Lung (tissue), 11 donors: ENCODE measurements at regions not wholly inside any gene's neighbourhood (a gene's known extent, or its start where the extent isn't known, plus 50 kb on each side); places are given as distances from the start of the nearest gene placed in this dataset.

ENCODE experiments used
- ATAC-seq: fragments of 200-7000 bp; cut with Tn5 transposase; one replicate; pipeline ENCODE4 v1.9.1; 2020; ENCODE audit warnings: moderate number of reproducible peaks; ENCODE audit not compliant: insufficient read depth, low FRiP score
- DNase-seq, 3 donors: peaks; one replicate each; pipeline ENCODE4 v3.0.0-alpha.2; 2013 to 2017
- H3K27ac ChIP-seq, 2 donors: one replicate each; pipeline ENCODE4 v1.5.1; 2013; ENCODE audit warnings: mild to moderate bottlenecking in 2 of 2, moderate library complexity in 2 of 2, control low read depth in 1 of 2, inconsistent platforms in 1 of 2, low read depth in 1 of 2, low read length in 1 of 2
- H3K27me3 ChIP-seq, 3 donors: one replicate each; pipeline ENCODE4 v1.5.1; 2013; ENCODE audit warnings: low read length in 2 of 3; ENCODE audit not compliant: control insufficient read depth in 3 of 3, insufficient read depth in 3 of 3
- H3K36me3 ChIP-seq, 4 donors: one replicate each; pipeline ENCODE4 v1.5.1; 2013; ENCODE audit warnings: low read length in 4 of 4, mild to moderate bottlenecking in 1 of 4, moderate library complexity in 1 of 4; ENCODE audit not compliant: control insufficient read depth in 4 of 4, insufficient read depth in 4 of 4
- H3K4me1 ChIP-seq, 5 donors: one replicate each; pipeline ENCODE4 v1.5.1; 2013; ENCODE audit warnings: low read length in 5 of 5, mild to moderate bottlenecking in 2 of 5, moderate library complexity in 1 of 5; ENCODE audit not compliant: control insufficient read depth in 5 of 5, insufficient read depth in 5 of 5
- H3K4me3 ChIP-seq: one replicate; pipeline ENCODE4 v1.5.1; 2013; ENCODE audit warnings: mild to moderate bottlenecking, control low read depth, moderate library complexity
- H3K9ac ChIP-seq, 2 donors: one replicate each; pipeline ENCODE4 v1.5.1; 2013; ENCODE audit warnings: low read length in 2 of 2, control low read depth in 1 of 2; ENCODE audit not compliant: insufficient read depth in 1 of 2
- H3K9me3 ChIP-seq, 4 donors: one replicate each; pipeline ENCODE4 v1.5.1; 2013; ENCODE audit warnings: low read length in 3 of 4, mild to moderate bottlenecking in 1 of 4, moderate library complexity in 1 of 4; ENCODE audit not compliant: control insufficient read depth in 4 of 4, insufficient read depth in 3 of 4
- CTCF ChIP-seq: IDR thresholded peaks from 2 replicates; pipeline ENCODE4 v1.5.1; 2012; ENCODE audit warnings: mild to moderate bottlenecking; ENCODE audit errors: control extremely low read depth, extremely low read depth
- WGBS, 2 donors: extraction: QIAGEN DNeasy Blood & Tissue Kit; methylation state at CpG; one replicate each; pipeline ENCODE4 v1.1.7; 2013; 5-methylcytosine and 5-hydroxymethylcytosine counted together
- donor health status: control.
- donor health status: control.
- donor health status: Bipolar disorder and iron deficiency.
- donor health status: healthy.
- donor health status: DM: yes; HTN: yes; CAD: no.

- DNase-seq = no peak
- no peak for ATAC-seq
- Histone ChIP-seq H3K27ac (no peak overlapping the region), H3K4me3 (no peak overlapping the region), H3K4me1 (no peaks in the 10 kb centered on the region), H3K36me3 (no peaks in the 10 kb centered on the region), H3K27me3 (no peaks in the 10 kb centered on the region), H3K9me3 (no peaks in the 10 kb centered on the region), H3K9ac (no peak overlapping the region)
- no peak for TF ChIP-seq CTCF
- 84 to 90% methylated on average over 2 of the region's 2 CpGs for WGBS, 2 donors
Observed at GRCh38 chr13:70432276-70432805, 324.1 kb upstream of the KLHL1 start.

- ATAC-seq (no peak), DNase-seq (no peak)
- Histone ChIP-seq H3K36me3 (no peaks in the 10 kb centered on the region), H3K4me3 (no peak overlapping the region), H3K27ac (no peak overlapping the region), H3K4me1 (no peaks in the 10 kb centered on the region), H3K9ac (no peak overlapping the region), H3K9me3 (no peaks in the 10 kb centered on the region), H3K27me3 (no peaks in the 10 kb centered on the region)
- no peak for TF ChIP-seq CTCF
Observed at GRCh38 chr13:70430256-70430655, 322.0 kb upstream of the KLHL1 start.

- no peak for TF ChIP-seq CTCF
- no peak for DNase-seq
- no peaks in the 10 kb centered on the region for H3K36me3 ChIP-seq
- no peak overlapping the region for H3K9ac ChIP-seq
- H3K9me3 ChIP-seq = no peaks in the 10 kb centered on the region
- ATAC-seq = no peak
- H3K27me3 ChIP-seq = no peaks in the 10 kb centered on the region
- H3K4me3 ChIP-seq = no peak overlapping the region
- no peak overlapping the region for H3K27ac ChIP-seq
- H3K4me1 ChIP-seq = no peaks in the 10 kb centered on the region
Observed at GRCh38 chr13:70424928-70425327, 316.7 kb upstream of the KLHL1 start.

GRCh38 chr13:70424428-70424827 is 316.2 kb upstream of the KLHL1 start:
- Histone ChIP-seq H3K27me3 (no peaks in the 10 kb centered on the region), H3K9ac (no peak overlapping the region), H3K36me3 (no peaks in the 10 kb centered on the region), H3K9me3 (no peaks in the 10 kb centered on the region), H3K4me1 (no peaks in the 10 kb centered on the region), H3K27ac (no peak overlapping the region), H3K4me3 (no peak overlapping the region)
- DNase-seq (no peak), ATAC-seq (no peak)
- no peak for TF ChIP-seq CTCF
- 71 to 90% methylated on average over 7 of the region's 7 CpGs for WGBS, 2 donors
